IMR-90 (cell line): ENCODE measurements at regions not wholly inside any gene's neighbourhood (a gene's known extent, or its start where the extent isn't known, plus 50 kb on each side); places are given as distances from the start of the nearest gene placed in this dataset.

ENCODE experiments used
- ATAC-seq: fragments of 200-7000 bp; cut with Tn5 transposase; 2 replicates; pipeline ENCODE4 v1.9.1; 2020; ENCODE audit warnings: low read depth, mild to moderate bottlenecking, moderate library complexity
- BruUV-seq: library from RNA; stranded (reverse); fragments of 400-500 nt; replicated peaks from 2 replicates; lab custom pipeline; 2021; lab: Mats Ljungman, UMichigan
- CTCF ChIA-PET: fragments of 300-600 bp; formaldehyde crosslinking; extraction: SDS; loops from one replicate; lab custom pipeline; 2021; ENCODE audit warnings: antibody characterized with exemption; lab: Yijun Ruan, JAX
- POLR2A ChIA-PET: fragments of 300-600 bp; sonication (Branson Sonifier 250); formaldehyde crosslinking; loops from one replicate; lab custom pipeline; 2022; ENCODE audit warnings: antibody characterized with exemption; ENCODE audit not compliant: unreplicated experiment; lab: Charles Lee
- DNase-seq: peaks from one replicate; pipeline ENCODE4 v3.0.0; 2013
- H2AFZ ChIP-seq: replicated peaks from 2 replicates; pipeline ENCODE3; 2013; ENCODE audit warnings: low read length, mild to moderate bottlenecking; ENCODE audit not compliant: poor library complexity
- H2AK5ac ChIP-seq: 2 replicates; pipeline ENCODE4 v1.6.1; 2013; ENCODE audit warnings: low read depth, low read length, inconsistent platforms
- H2AK9ac ChIP-seq: replicated peaks from 2 replicates; pipeline ENCODE3; 2013; ENCODE audit warnings: mild to moderate bottlenecking, low read depth, low read length, moderate library complexity; ENCODE audit not compliant: poor library complexity
- H2BK120ac ChIP-seq: 2 replicates; pipeline ENCODE4 v1.6.1; 2013; ENCODE audit warnings: low read depth, low read length, inconsistent platforms
- H2BK15ac ChIP-seq: 3 replicates; pipeline ENCODE4 v1.6.1; 2013; ENCODE audit warnings: low read depth, low read length, inconsistent platforms
- H2BK20ac ChIP-seq: 2 replicates; pipeline ENCODE4 v1.6.1; 2013; ENCODE audit warnings: low read depth, mild to moderate bottlenecking, inconsistent platforms, low read length, moderate library complexity
- H2BK5ac ChIP-seq: 2 replicates; pipeline ENCODE4 v1.6.1; 2013; ENCODE audit warnings: mild to moderate bottlenecking, low read depth, low read length, inconsistent platforms; ENCODE audit not compliant: poor library complexity, severe bottlenecking
- H3K14ac ChIP-seq: replicated peaks from 2 replicates; pipeline ENCODE4 v1.6.1; 2013; ENCODE audit warnings: low read depth, low read length, inconsistent platforms
- H3K18ac ChIP-seq: 2 replicates; pipeline ENCODE4 v1.6.1; 2013; ENCODE audit warnings: low read depth, low read length, control low read depth
- H3K23ac ChIP-seq: 2 replicates; pipeline ENCODE4 v1.6.1; 2013; ENCODE audit warnings: low read depth, low read length, inconsistent platforms
- H3K27ac ChIP-seq: 2 replicates; pipeline ENCODE4 v1.5.1; 2013; ENCODE audit warnings: mild to moderate bottlenecking, control low read depth, low read length; ENCODE audit not compliant: insufficient read depth
- H3K27me3 ChIP-seq: 2 replicates; pipeline ENCODE4 v1.6.1; 2013; ENCODE audit warnings: low read length; ENCODE audit not compliant: control insufficient read depth, insufficient read depth
- H3K36me3 ChIP-seq: 2 replicates; pipeline ENCODE4 v1.6.1; 2013; ENCODE audit warnings: low read length, mixed read lengths; ENCODE audit not compliant: control insufficient read depth, insufficient read depth
- H3K4ac ChIP-seq: 2 replicates; pipeline ENCODE4 v1.6.1; 2013; ENCODE audit warnings: low read depth, low read length, inconsistent platforms
- H3K4me1 ChIP-seq: 2 replicates; pipeline ENCODE4 v1.6.1; 2013; ENCODE audit warnings: low read length, mixed read lengths; ENCODE audit not compliant: control insufficient read depth, insufficient read depth
- H3K4me2 ChIP-seq: 2 replicates; pipeline ENCODE4 v1.6.1; 2013; ENCODE audit warnings: low read depth, mild to moderate bottlenecking, control low read depth, low read length, moderate library complexity
- H3K4me3 ChIP-seq: 2 replicates; pipeline ENCODE4 v1.5.1; 2013; ENCODE audit warnings: low read depth, mild to moderate bottlenecking, control low read depth, low read length, moderate library complexity; ENCODE audit not compliant: insufficient read depth
- H3K56ac ChIP-seq: 2 replicates; pipeline ENCODE4 v1.6.1; 2013; ENCODE audit warnings: low read length, inconsistent platforms; ENCODE audit not compliant: insufficient read depth; ENCODE audit errors: extremely low read depth
- H3K79me1 ChIP-seq, 2 experiments: 2 replicates each; pipeline ENCODE4 v1.6.1; 2013; ENCODE audit warnings: low read length in 2 of 2, inconsistent platforms in 1 of 2, low read depth in 1 of 2
- H3K9ac ChIP-seq: 2 replicates; pipeline ENCODE4 v1.6.1; 2013; ENCODE audit warnings: low read depth, low read length, control low read depth
- H3K9me1 ChIP-seq: 2 replicates; pipeline ENCODE4 v1.6.1; 2013; ENCODE audit warnings: low read length, inconsistent platforms; ENCODE audit not compliant: insufficient read depth
- H3K9me3 ChIP-seq: 2 replicates; pipeline ENCODE4 v1.6.1; 2013; ENCODE audit warnings: low read length; ENCODE audit not compliant: control insufficient read depth, insufficient read depth
- H4K20me1 ChIP-seq: 2 replicates; pipeline ENCODE4 v1.6.1; 2013; ENCODE audit warnings: low read length, inconsistent platforms; ENCODE audit not compliant: insufficient read depth
- H4K5ac ChIP-seq: 2 replicates; pipeline ENCODE4 v1.6.1; 2013; ENCODE audit warnings: mild to moderate bottlenecking, low read depth, low read length, control low read depth
- H4K8ac ChIP-seq, 2 experiments: 2 replicates each; pipeline ENCODE4 v1.6.1; 2013; ENCODE audit warnings: low read depth in 2 of 2, low read length in 2 of 2, control low read depth in 1 of 2, inconsistent platforms in 1 of 2
- H4K91ac ChIP-seq: 2 replicates; pipeline ENCODE4 v1.6.1; 2013; ENCODE audit warnings: low read depth, low read length, inconsistent platforms; ENCODE audit not compliant: insufficient read depth
- CHD1 ChIP-seq: IDR thresholded peaks from 2 replicates; pipeline ENCODE4 v1.6.1; 2012; ENCODE audit warnings: low read depth, low read length, improper control_type of control experiment
- MAFK ChIP-seq: IDR thresholded peaks from 2 replicates; pipeline ENCODE4 v1.6.1; 2012; ENCODE audit warnings: low read depth, low read length, improper control_type of control experiment
- SMC3 ChIP-seq: fragments of 150-350 bp; IDR thresholded peaks from 2 replicates; pipeline ENCODE4 v1.6.1; 2016; ENCODE audit warnings: low read depth, mild to moderate bottlenecking, antibody characterized with exemption, low read length, moderate library complexity
- whole genome bisulfite sequencing, 2 experiments: methylation state at CpG; one replicate each; pipeline versions ENCODE4 v1.1.5 to v1.1.7; 2013; ENCODE audit warnings: missing lambda C conversion rate in 2 of 2; ENCODE audit not compliant: insufficient read length in 1 of 2; ENCODE audit errors: extremely low coverage in 2 of 2; 5-methylcytosine and 5-hydroxymethylcytosine counted together
- dilution Hi-C: fragments of 300-500 bp; cut with HindIII; formaldehyde crosslinking; loops from one replicate; pipeline ENCODE4 v1.14.3; 2018; ENCODE audit warnings: low sequenced_read_pairs; ENCODE audit not compliant: unreplicated experiment
- in situ Hi-C: fragments of 300-500 bp; cut with MboI; formaldehyde crosslinking; loops from 3 replicates; pipeline ENCODE4 v1.14.3; 2019; ENCODE audit warnings: low sequenced_read_pairs, inconsistent platforms, mixed read lengths
- intact Hi-C: fragments of 100-400 bp; cut with micrococcal nuclease; formaldehyde crosslinking; loops from 2 replicates; pipeline ENCODE4 v1.10.0; 2022

DNA sequence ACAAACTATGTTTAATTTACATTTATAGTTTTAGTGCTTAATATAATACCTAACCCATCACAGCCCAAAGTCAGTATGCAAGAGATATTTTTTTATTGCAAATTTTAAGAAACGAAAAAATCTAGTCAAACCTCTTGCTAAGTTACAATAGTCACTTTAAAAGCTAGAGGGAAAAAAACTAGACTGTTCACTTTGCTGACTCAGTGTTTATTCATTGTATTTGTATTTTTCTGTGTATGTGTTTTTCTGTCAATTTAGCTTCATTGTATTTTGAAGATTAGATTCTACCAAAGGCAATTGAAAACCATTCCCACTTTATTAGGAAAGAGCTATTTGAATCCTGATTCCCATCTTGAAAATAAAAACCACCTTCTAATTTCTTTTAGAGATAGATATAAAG is 891.5 kb downstream of the SLC16A7 start:
- H2BK120ac ChIP-seq: no peak overlapping the region
- H2BK15ac ChIP-seq: no peak overlapping the region
- H3K56ac ChIP-seq: no peak overlapping the region
- ATAC-seq (no peak), DNase-seq (no peak)
- TF ChIP-seq MAFK: peak; percentile 92
- TF ChIP-seq SMC3: no peak
- no peak for TF ChIP-seq CHD1
- H2BK20ac ChIP-seq: no peak overlapping the region
- dilution Hi-C loops (no loop called here), intact Hi-C loops (no loop called here), in situ Hi-C loops (loop anchor here (25.0 kb wide), 2 partner anchors 375 to 1075 kb away; no protein-coding TSS in a partner anchor)
- no peaks in the 10 kb centered on the region for H3K9me3 ChIP-seq
- POLR2A ChIA-PET: no interaction called here
- no peak overlapping the region for H3K4me3 ChIP-seq
- H4K8ac ChIP-seq: no peak overlapping the region
- CTCF ChIA-PET: interaction anchor here (2.2 kb wide), 1 partner anchor 12 kb away, joined by 6 read pairs; no protein-coding TSS in a partner anchor
- no peak overlapping the region for H3K14ac ChIP-seq
- no CpG with 5 or more reads among the region's 1 CpG for WGBS, 2 experiments
- no peaks in the 10 kb centered on the region for H3K9me1 ChIP-seq
- no TSS peak for BruUV-seq
- no peak overlapping the region for H3K4me2 ChIP-seq
- H3K4me1 ChIP-seq: no peaks in the 10 kb centered on the region
- no peaks in the 10 kb centered on the region for H3K79me1 ChIP-seq
- no peaks in the 10 kb centered on the region for H3K36me3 ChIP-seq
- no peak overlapping the region for H4K91ac ChIP-seq
- no peak overlapping the region for H3K18ac ChIP-seq
- no peak overlapping the region for H3K9ac ChIP-seq
- H3K27me3 ChIP-seq: no peaks in the 10 kb centered on the region
- H3K23ac ChIP-seq: no peak overlapping the region
- no peaks in the 10 kb centered on the region for H4K20me1 ChIP-seq
- no peak overlapping the region for H2BK5ac ChIP-seq
- no peak overlapping the region for H2AK5ac ChIP-seq
- no peak overlapping the region for H3K4ac ChIP-seq
- H3K27ac ChIP-seq: no peak overlapping the region
- no peak overlapping the region for H4K5ac ChIP-seq
- no peak overlapping the region for H2AK9ac ChIP-seq
- no peak overlapping the region for H2AFZ ChIP-seq
